Endothelial cell of umbilical vein (primary cell): ENCODE measurements at regions not wholly inside any gene's neighbourhood (a gene's known extent, or its start where the extent isn't known, plus 50 kb on each side); places are given as distances from the start of the nearest gene placed in this dataset.

Experiments
- BruUV-seq: library from RNA; stranded (reverse); fragments of 400-500 nt; replicated peaks from 2 replicates; lab custom pipeline; 2021; lab: Mats Ljungman, UMichigan
- CTCF ChIA-PET: fragments of 300-600, 350-600 bp; sonication (Branson Sonifier 250); formaldehyde crosslinking; loops from one replicate; lab custom pipeline; 2021; ENCODE audit warnings: antibody characterized with exemption, inconsistent platforms; lab: Charles Lee
- POLR2A ChIA-PET: fragments of 300-600, 350-600 bp; sonication (Branson Sonifier 250); formaldehyde crosslinking; loops from one replicate; lab custom pipeline; 2021; ENCODE audit warnings: antibody characterized with exemption, inconsistent platforms; lab: Charles Lee
- DNase-seq: peaks from one replicate; pipeline ENCODE4 v3.0.0-alpha.2; 2011; ENCODE audit warnings: low read depth, low spot score
- FAIRE-seq: peaks from 2 replicates; lab custom pipeline; 2011; peaks lifted over from hg19 to GRCh38; lab: Jason Lieb, UNC
- H2AFZ ChIP-seq: 2 replicates; pipeline ENCODE4 v1.6.0; 2012; ENCODE audit warnings: low read depth, low read length, control low read depth, inconsistent platforms
- H3K27ac ChIP-seq: 2 replicates; pipeline ENCODE4 v1.5.1; 2011; ENCODE audit warnings: low read depth, mild to moderate bottlenecking, control low read depth, low read length, moderate library complexity; ENCODE audit not compliant: insufficient read depth
- H3K27me3 ChIP-seq, 2 experiments: 2 replicates each; pipeline versions ENCODE4 v1.6.0 to v1.6.1; 2011; ENCODE audit warnings: low read length in 2 of 2, mixed read lengths in 1 of 2; ENCODE audit not compliant: control insufficient read depth in 2 of 2, insufficient read depth in 2 of 2
- H3K36me3 ChIP-seq, 2 experiments: 2 replicates in 1 of 2; 3 replicates in 1 of 2; pipeline ENCODE4 v1.5.1; 2011; ENCODE audit warnings: low read length in 2 of 2, mild to moderate bottlenecking in 1 of 2, moderate library complexity in 1 of 2; ENCODE audit not compliant: control insufficient read depth in 2 of 2, insufficient read depth in 2 of 2; ENCODE audit errors: extremely low read depth in 1 of 2
- H3K4me1 ChIP-seq: 3 replicates; pipeline ENCODE4 v1.5.1; 2011; ENCODE audit warnings: mild to moderate bottlenecking, low read length; ENCODE audit not compliant: control insufficient read depth, insufficient read depth; ENCODE audit errors: extremely low read depth
- H3K4me2 ChIP-seq: 2 replicates; pipeline ENCODE4 v1.6.1; 2011; ENCODE audit warnings: low read length, control low read depth, mixed read lengths; ENCODE audit not compliant: insufficient read depth
- H3K4me3 ChIP-seq, 3 experiments: fragments of 200-600 bp in 1 of 3; sonication (generic), shearing (Covaris generic) in 1 of 3; replicated peaks in 1 of 3; 2 replicates each; pipeline ENCODE4 v1.5.1; 2011 to 2016; ENCODE audit warnings: control low read depth in 3 of 3, low read length in 3 of 3, mild to moderate bottlenecking in 2 of 3, inconsistent platforms in 1 of 3, low read depth in 1 of 3, moderate library complexity in 1 of 3; ENCODE audit not compliant: insufficient read depth in 1 of 3
- H3K79me2 ChIP-seq: 2 replicates; pipeline ENCODE4 v1.6.0; 2012; ENCODE audit warnings: low read length, inconsistent platforms; ENCODE audit not compliant: control insufficient read depth, insufficient read depth
- H3K9ac ChIP-seq: replicated peaks from 2 replicates; pipeline ENCODE3; 2011; ENCODE audit warnings: low read length, control low read depth; ENCODE audit not compliant: insufficient read depth; ENCODE audit errors: extremely low read depth
- H3K9me1 ChIP-seq: replicated peaks from 3 replicates; pipeline ENCODE4 v1.6.0; 2011; ENCODE audit warnings: mild to moderate bottlenecking, low read length; ENCODE audit not compliant: control insufficient read depth, insufficient read depth; ENCODE audit errors: extremely low read depth
- H3K9me3 ChIP-seq: replicated peaks from 2 replicates; pipeline ENCODE4 v1.5.1; 2012; ENCODE audit warnings: low read length, inconsistent platforms; ENCODE audit not compliant: control insufficient read depth, insufficient read depth
- H4K20me1 ChIP-seq: replicated peaks from 2 replicates; pipeline ENCODE3; 2011; ENCODE audit warnings: mild to moderate bottlenecking, low read length; ENCODE audit not compliant: control insufficient read depth, insufficient read depth; ENCODE audit errors: extremely low read depth
- CTCF ChIP-seq, 2 donors: IDR thresholded peaks; 1 replicate in 1 of 2; 2 replicates in 1 of 2; pipeline ENCODE4 v1.5.1; 2011; ENCODE audit warnings: low read length in 2 of 2, mild to moderate bottlenecking in 2 of 2, moderate library complexity in 2 of 2, control low read depth in 1 of 2, inconsistent platforms in 1 of 2, low read depth in 1 of 2; ENCODE audit not compliant: insufficient read depth in 1 of 2; ENCODE audit errors: extremely low read depth in 1 of 2
- EZH2 ChIP-seq: IDR thresholded peaks from 2 replicates; pipeline ENCODE4 v1.6.1; 2012; ENCODE audit warnings: borderline replicate concordance, low read depth, mild to moderate bottlenecking, moderate library complexity, low read length, inconsistent platforms; ENCODE audit not compliant: severe bottlenecking
- FOS ChIP-seq: IDR thresholded peaks from 2 replicates; pipeline ENCODE4 v1.6.1; 2011; ENCODE audit warnings: mild to moderate bottlenecking, low read length, moderate library complexity, borderline replicate concordance; ENCODE audit not compliant: insufficient read depth
- GATA2 ChIP-seq: IDR thresholded peaks from 2 replicates; pipeline ENCODE4 v1.7.0; 2011; ENCODE audit warnings: low read depth, mild to moderate bottlenecking, moderate library complexity, mixed read lengths, low read length; ENCODE audit not compliant: insufficient read length, insufficient read depth
- JUN ChIP-seq: IDR thresholded peaks from 2 replicates; pipeline ENCODE4 v1.6.1; 2011; ENCODE audit warnings: borderline replicate concordance, low read depth; ENCODE audit not compliant: insufficient read length, insufficient read depth
- MAX ChIP-seq: IDR thresholded peaks from 2 replicates; pipeline ENCODE4 v1.6.1; 2011; ENCODE audit not compliant: insufficient read depth, insufficient read length
- MYC ChIP-seq: IDR thresholded peaks from one replicate; pipeline ENCODE4 v1.6.1; 2011; ENCODE audit warnings: mild to moderate bottlenecking, low read depth, low read length
- POLR2A ChIP-seq: IDR thresholded peaks from 2 replicates; pipeline ENCODE4 v1.6.1; 2012; ENCODE audit warnings: low read depth, mild to moderate bottlenecking, control low read depth, low read length
- POLR2AphosphoS5 ChIP-seq: IDR thresholded peaks from 2 replicates; pipeline ENCODE4 v1.6.1; 2012; ENCODE audit warnings: low read depth, mild to moderate bottlenecking, control low read depth, low read length, moderate library complexity; ENCODE audit not compliant: insufficient read depth
- dilution Hi-C: fragments of 300-500 bp; cut with MboI; formaldehyde crosslinking; loops from one replicate; pipeline ENCODE4 v1.15.0; 2019; ENCODE audit warnings: low sequenced_read_pairs; ENCODE audit not compliant: extremely low pct_ligation_motif_present
- intact Hi-C: fragments of 100-400 bp; cut with micrococcal nuclease; formaldehyde crosslinking; loops from one replicate; pipeline ENCODE4 v1.10.0; 2022

- Histone ChIP-seq H3K4me2 (no peak overlapping the region), H2AFZ (no peak overlapping the region), H3K27ac (no peak overlapping the region), H3K9me1 (no peaks in the 10 kb centered on the region), H3K4me3 (no peak overlapping the region), H3K36me3 (no peaks in the 10 kb centered on the region), H3K79me2 (no peaks in the 10 kb centered on the region), H3K27me3 (no peaks in the 10 kb centered on the region), H3K9me3 (no peaks in the 10 kb centered on the region), H3K9ac (no peak overlapping the region), H3K4me1 (no peaks in the 10 kb centered on the region), H4K20me1 (no peaks in the 10 kb centered on the region)
- DNase-seq: no peak
- dilution Hi-C loops (no loop called here), intact Hi-C loops (no loop called here)
- CTCF ChIA-PET: no interaction called here
- POLR2A ChIA-PET: no interaction called here
- FAIRE-seq: no peak
- TF ChIP-seq POLR2A: no peak
- no peak for TF ChIP-seq EZH2
- no peak for TF ChIP-seq FOS
- no peak for TF ChIP-seq MAX
- no peak for TF ChIP-seq JUN
- no peak for TF ChIP-seq GATA2
- no peak for TF ChIP-seq MYC
- TF ChIP-seq POLR2AphosphoS5: no peak
- no peak for TF ChIP-seq CTCF (IDR thresholded peaks at IDR 0.05; ENCODE audit: extremely low read depth in 1 of 2, insufficient read depth in 1 of 2, low read depth in 1 of 2, low read length in 2 of 2)
- no TSS peak for BruUV-seq
Observed at GRCh38 chr5:57346328-57346727, 136.3 kb downstream of the ACTBL2 start.
